LNCaP clone FGC (cell line): ENCODE measurements at regions not wholly inside any gene's neighbourhood (a gene's known extent, or its start where the extent isn't known, plus 50 kb on each side); places are given as distances from the start of the nearest gene placed in this dataset.
"Not testable (repeated sequence)": the region's sequence is repeated elsewhere in the genome, so short reads cannot be mapped to it uniquely, and the experiment has no call there.

Experiments
- DNase-seq: peaks from one replicate; pipeline ENCODE4 v3.0.0-alpha.2; 2011; ENCODE audit warnings: low read depth
- H3K4me3 ChIP-seq: 2 replicates; pipeline ENCODE4 v1.5.1; 2011; ENCODE audit warnings: mild to moderate bottlenecking, low read depth, low read length, control low read depth
- CTCF ChIP-seq: IDR thresholded peaks from 2 replicates; pipeline ENCODE4 v1.5.1; 2012; ENCODE audit warnings: mild to moderate bottlenecking; ENCODE audit not compliant: control insufficient read depth, insufficient read depth; ENCODE audit errors: extremely low read depth

GRCh38 chr12:5172886-5173285 is 129.2 kb downstream of the KCNA5 start:
- TF ChIP-seq CTCF = no peak
- no peak for DNase-seq
- H3K4me3 ChIP-seq = no peak overlapping the region

- H3K4me3 ChIP-seq = no peak overlapping the region
- DNase-seq = peak; percentile 63
- no peak for TF ChIP-seq CTCF
Observed at GRCh38 chr12:5173511-5174011, 129.9 kb downstream of the KCNA5 start.

- not testable (repeated sequence) for H3K4me3 ChIP-seq, DNase-seq
Observed at GRCh38 chr12:5175415-5175814, 131.7 kb downstream of the KCNA5 start.

GRCh38 chr12:5176036-5176435 is 132.4 kb downstream of the KCNA5 start:
- H3K4me3 ChIP-seq = no peak overlapping the region
- TF ChIP-seq CTCF = no peak
- no peak for DNase-seq

- TF ChIP-seq CTCF = no peak
- DNase-seq = no peak
- no peak overlapping the region for H3K4me3 ChIP-seq
Observed at GRCh38 chr12:5177096-5177495, 133.4 kb downstream of the KCNA5 start.

- TF ChIP-seq CTCF = no peak
- no peak for DNase-seq
- no peak overlapping the region for H3K4me3 ChIP-seq
Observed at GRCh38 chr12:5177731-5178130, 134.1 kb downstream of the KCNA5 start.

- no peak overlapping the region for H3K4me3 ChIP-seq
- DNase-seq = no peak
- no peak for TF ChIP-seq CTCF
Observed at GRCh38 chr12:5178571-5178970, 134.9 kb downstream of the KCNA5 start.

GRCh38 chr12:5180496-5180895 is 136.8 kb downstream of the KCNA5 start:
- DNase-seq = no peak
- H3K4me3 ChIP-seq = no peak overlapping the region
- no peak for TF ChIP-seq CTCF
